ENCODE measurements at regions not wholly inside any gene's neighbourhood (a gene's known extent, or its start where the extent isn't known, plus 50 kb on each side); places are given as distances from the start of the nearest gene placed in this dataset.

GRCh38 chr15:39238443-39238842 lies 342.4 kb upstream of the THBS1 start:
- FAIRE-seq: no peak
- no peak for DNase-seq (ENCODE audit: insufficient read length, low spot score)
- no peak for TF ChIP-seq CTCF (IDR thresholded peaks at IDR 0.05; ENCODE audit: insufficient read depth, missing control alignments)

GRCh38 chr15:39239562-39239961 lies 341.3 kb upstream of the THBS1 start:
- TF ChIP-seq CTCF (IDR thresholded peaks at IDR 0.05; ENCODE audit: insufficient read depth, missing control alignments): no peak
- DNase-seq (ENCODE audit: insufficient read length, low spot score) (no peak), FAIRE-seq (no peak)

GRCh38 chr15:39242345-39242744 lies 338.5 kb upstream of the THBS1 start:
- TF ChIP-seq CTCF (IDR thresholded peaks at IDR 0.05; ENCODE audit: insufficient read depth, missing control alignments): no peak
- DNase-seq (ENCODE audit: insufficient read length, low spot score): no peak
- no peak for FAIRE-seq

- DNase-seq (ENCODE audit: insufficient read length, low spot score) (no peak), FAIRE-seq (no peak)
- TF ChIP-seq CTCF (IDR thresholded peaks at IDR 0.05; ENCODE audit: insufficient read depth, missing control alignments): no peak
Observed at GRCh38 chr15:39243396-39243795, 337.5 kb upstream of the THBS1 start.

GRCh38 chr15:39244776-39245175 lies 336.1 kb upstream of the THBS1 start:
- DNase-seq (ENCODE audit: insufficient read length, low spot score) (no peak), FAIRE-seq (no peak)
- no peak for TF ChIP-seq CTCF (IDR thresholded peaks at IDR 0.05; ENCODE audit: insufficient read depth, missing control alignments)

GRCh38 chr15:39246523-39246922 lies 334.4 kb upstream of the THBS1 start:
- DNase-seq (ENCODE audit: insufficient read length, low spot score) (no peak), FAIRE-seq (no peak)
- no peak for TF ChIP-seq CTCF (IDR thresholded peaks at IDR 0.05; ENCODE audit: insufficient read depth, missing control alignments)

- no peak for DNase-seq (ENCODE audit: insufficient read length, low spot score)
- no peak for TF ChIP-seq CTCF (IDR thresholded peaks at IDR 0.05; ENCODE audit: insufficient read depth, missing control alignments)
- FAIRE-seq: no peak
Observed at GRCh38 chr15:39247574-39247973, 333.3 kb upstream of the THBS1 start.

Data from D721Med (cell line).